ENCODE measurements at regions not wholly inside any gene's neighbourhood (a gene's known extent, or its start where the extent isn't known, plus 50 kb on each side); places are given as distances from the start of the nearest gene placed in this dataset.

- no peak for TF ChIP-seq EP300 (IDR thresholded peaks at IDR 0.05)
- no peak for TF ChIP-seq CTCF (IDR thresholded peaks at IDR 0.05)
- TF ChIP-seq POLR2A (IDR thresholded peaks at IDR 0.05): no peak
Observed at GRCh38 chr10:4361581-4361980, 464.4 kb upstream of the AKR1E2 start.
